ENCODE measurements at regions not wholly inside any gene's neighbourhood (a gene's known extent, or its start where the extent isn't known, plus 50 kb on each side); places are given as distances from the start of the nearest gene placed in this dataset.
"Not testable (repeated sequence)": the region's sequence is repeated elsewhere in the genome, so short reads cannot be mapped to it uniquely, and the experiment has no call there.

DNA sequence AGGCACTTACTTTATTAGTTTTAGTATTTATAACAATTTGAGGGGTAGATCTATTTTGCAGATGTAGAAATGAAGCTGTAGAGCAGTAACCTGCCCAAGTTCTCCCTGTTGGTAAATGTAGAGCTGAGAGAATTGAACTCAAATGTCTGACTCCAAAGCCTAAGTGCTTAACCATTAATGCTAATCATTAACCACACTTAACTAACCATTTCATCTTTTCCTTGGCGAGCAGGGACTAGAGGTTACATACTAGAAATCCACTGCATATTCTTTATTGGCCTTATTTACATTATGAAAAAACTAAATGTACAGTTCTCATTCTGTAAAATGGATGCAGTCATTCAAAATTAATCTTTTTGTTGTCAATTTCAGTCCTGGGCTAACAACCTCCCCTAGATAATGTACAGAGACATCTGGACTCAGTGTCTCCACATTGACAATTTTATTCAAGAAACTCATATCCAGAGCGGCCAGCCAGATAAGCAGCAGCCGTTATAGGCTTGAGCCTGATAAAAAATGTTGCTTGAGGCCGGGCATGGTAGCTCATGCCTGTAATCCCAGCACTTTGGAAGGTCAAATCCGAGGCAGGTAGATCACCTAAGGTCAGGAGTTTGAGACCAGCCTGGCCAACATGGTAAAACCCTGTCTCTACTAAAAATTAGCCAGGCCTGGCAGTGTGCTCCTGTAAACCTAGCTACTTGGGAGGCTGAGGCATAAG, 76.7 kb upstream of the PICALM start:
- peaks cover 17% of the 10 kb centered on the region for H3K4me1 Mint-ChIP-seq (ENCODE audit: low read depth)
- H3K4me3 Mint-ChIP-seq, result no peak overlapping the region
- H3K9me3 Mint-ChIP-seq, result no peaks in the 10 kb centered on the region
- H3K27me3 Mint-ChIP-seq (ENCODE audit: insufficient read depth), result no peaks in the 10 kb centered on the region; the same call in 1 of the 2 replicates
- DNase-seq, result no peak
- no peak overlapping the region for H3K27ac Mint-ChIP-seq
- H3K36me3 Mint-ChIP-seq (ENCODE audit: low read depth), result no peaks in the 10 kb centered on the region
- TF ChIP-seq, protein P1, sequence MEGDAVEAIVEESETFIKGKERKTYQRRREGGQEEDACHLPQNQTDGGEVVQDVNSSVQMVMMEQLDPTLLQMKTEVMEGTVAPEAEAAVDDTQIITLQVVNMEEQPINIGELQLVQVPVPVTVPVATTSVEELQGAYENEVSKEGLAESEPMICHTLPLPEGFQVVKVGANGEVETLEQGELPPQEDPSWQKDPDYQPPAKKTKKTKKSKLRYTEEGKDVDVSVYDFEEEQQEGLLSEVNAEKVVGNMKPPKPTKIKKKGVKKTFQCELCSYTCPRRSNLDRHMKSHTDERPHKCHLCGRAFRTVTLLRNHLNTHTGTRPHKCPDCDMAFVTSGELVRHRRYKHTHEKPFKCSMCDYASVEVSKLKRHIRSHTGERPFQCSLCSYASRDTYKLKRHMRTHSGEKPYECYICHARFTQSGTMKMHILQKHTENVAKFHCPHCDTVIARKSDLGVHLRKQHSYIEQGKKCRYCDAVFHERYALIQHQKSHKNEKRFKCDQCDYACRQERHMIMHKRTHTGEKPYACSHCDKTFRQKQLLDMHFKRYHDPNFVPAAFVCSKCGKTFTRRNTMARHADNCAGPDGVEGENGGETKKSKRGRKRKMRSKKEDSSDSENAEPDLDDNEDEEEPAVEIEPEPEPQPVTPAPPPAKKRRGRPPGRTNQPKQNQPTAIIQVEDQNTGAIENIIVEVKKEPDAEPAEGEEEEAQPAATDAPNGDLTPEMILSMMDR (IDR thresholded peaks at IDR 0.05), result no peak

DNA sequence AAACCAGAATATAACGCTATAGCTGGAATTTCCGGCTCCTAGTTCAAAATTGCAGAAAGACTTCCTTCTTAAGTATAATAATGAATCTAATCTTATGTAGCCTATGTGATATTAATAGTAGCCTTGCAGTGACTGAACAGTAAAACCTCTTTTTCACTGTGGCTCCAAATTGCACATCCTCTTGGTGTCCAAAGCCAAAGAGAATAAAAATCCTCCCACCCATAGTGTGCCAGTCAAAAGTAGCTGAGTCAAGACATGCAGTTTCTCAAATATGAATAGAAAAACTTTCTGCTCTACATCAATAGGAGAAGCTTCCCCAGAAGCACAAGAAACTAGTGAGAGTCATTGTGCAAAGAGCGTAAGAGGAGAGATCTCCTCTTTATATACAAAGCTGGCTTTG, 76.0 kb upstream of the PICALM start:
- Mint-ChIP-seq H3K27me3 (ENCODE audit: insufficient read depth) (no peaks in the 10 kb centered on the region; the same call in 1 of the 2 replicates), H3K27ac (no peak overlapping the region), H3K4me3 (no peak overlapping the region), H3K4me1 (ENCODE audit: low read depth) (peaks cover 10% of the 10 kb centered on the region; the same call in 1 of the 2 replicates), H3K9me3 (no peaks in the 10 kb centered on the region), H3K36me3 (ENCODE audit: low read depth) (no peaks in the 10 kb centered on the region)
- no peak for DNase-seq
- TF ChIP-seq, protein P1 (IDR thresholded peaks at IDR 0.05), result no peak

DNA sequence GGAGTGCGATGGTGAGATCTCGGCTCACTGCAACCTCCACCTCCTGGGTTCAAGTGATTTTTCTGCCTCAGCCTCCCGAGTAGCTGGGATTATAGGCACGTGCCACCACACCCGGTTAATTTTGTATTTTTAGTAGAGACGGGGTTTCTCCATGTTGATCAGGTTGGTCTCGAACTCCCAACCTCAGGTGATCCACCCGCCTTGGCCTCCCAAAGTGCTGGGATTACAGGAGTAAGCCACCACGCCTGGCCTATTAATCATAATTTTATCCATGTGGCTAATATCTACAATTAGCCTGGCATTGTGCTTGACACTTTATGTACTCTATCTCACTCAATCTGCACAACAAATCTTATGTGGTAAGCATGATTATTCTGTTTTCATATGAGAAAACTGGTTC, 75.2 kb upstream of the PICALM start:
- peaks cover 13% of the 10 kb centered on the region; the same call in 1 of the 2 replicates for H3K4me1 Mint-ChIP-seq (ENCODE audit: low read depth)
- H3K4me3 Mint-ChIP-seq; H3K36me3 Mint-ChIP-seq (ENCODE audit: low read depth); H3K27me3 Mint-ChIP-seq (ENCODE audit: insufficient read depth); DNase-seq; H3K27ac Mint-ChIP-seq; H3K9me3 Mint-ChIP-seq: not testable (repeated sequence)

DNA sequence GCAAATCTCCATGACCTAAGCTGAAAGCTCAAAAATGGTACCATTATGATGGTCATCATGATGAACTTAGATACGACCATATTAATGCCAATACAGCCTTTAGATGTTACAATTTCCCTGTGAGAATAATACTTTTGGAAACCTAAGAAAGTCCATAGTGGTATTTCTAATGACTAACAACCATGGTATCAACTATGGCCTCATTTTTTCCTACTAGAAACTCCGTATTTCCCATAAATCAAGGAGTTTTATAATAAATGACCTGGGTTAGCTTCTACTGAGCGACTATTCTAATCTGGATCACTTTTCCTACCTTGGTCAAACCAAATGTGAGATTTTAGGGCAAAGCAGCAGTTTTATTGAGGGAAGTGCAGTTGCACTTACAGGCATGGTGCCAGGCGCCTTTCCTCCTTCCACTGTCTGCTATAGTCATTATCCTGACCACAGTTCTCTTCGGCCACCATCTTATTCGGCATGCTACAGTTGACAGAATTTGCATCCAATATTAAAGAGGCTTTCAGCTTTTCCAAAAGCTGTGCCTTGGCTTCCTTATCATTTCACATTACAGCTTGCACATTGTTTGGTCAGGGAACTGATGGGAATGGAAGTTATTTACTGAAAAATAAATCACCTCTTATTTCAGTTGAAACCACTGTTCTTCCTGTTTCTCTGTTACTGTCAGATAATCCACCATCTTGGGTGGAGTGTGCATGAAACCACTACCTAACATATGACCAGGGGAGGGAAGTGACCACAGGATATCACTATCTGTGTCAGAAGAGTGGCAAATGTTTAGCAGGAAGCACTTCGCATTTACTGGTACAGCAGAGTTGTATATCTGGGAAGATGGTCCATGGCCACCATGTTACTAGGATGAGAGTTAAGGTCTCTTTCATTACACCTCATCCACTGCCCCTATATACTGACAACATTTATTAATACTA, 74.5 kb upstream of the PICALM start:
- Mint-ChIP-seq H3K36me3 (ENCODE audit: low read depth) (no peaks in the 10 kb centered on the region), H3K27ac (no peak overlapping the region), H3K27me3 (ENCODE audit: insufficient read depth) (no peaks in the 10 kb centered on the region; the same call in 1 of the 2 replicates), H3K4me1 (ENCODE audit: low read depth) (peaks cover 19% of the 10 kb centered on the region; the same call in 1 of the 2 replicates), H3K9me3 (no peaks in the 10 kb centered on the region), H3K4me3 (no peak overlapping the region)
- TF ChIP-seq, protein P1 (IDR thresholded peaks at IDR 0.05), result no peak
- no peak for DNase-seq

DNA sequence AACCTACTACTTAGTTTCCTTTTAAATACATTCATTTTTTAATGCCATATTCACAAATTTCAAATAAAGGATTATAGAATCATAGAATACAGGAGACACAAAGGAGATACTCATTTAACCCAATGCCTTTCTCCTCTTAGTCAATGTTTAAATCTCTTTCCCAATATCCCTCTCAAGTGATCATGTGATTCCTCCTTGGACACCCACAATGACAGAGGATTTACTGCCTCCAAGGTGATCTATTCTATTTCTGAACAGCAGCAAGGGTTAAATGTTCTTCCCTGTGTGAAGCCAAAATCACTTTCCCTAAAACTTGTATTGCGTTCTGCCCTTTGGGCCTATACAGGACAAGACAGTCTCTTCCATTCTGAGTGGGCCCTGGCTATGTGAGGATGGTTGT, 73.3 kb upstream of the PICALM start:
- H3K27me3 Mint-ChIP-seq (ENCODE audit: insufficient read depth), result no peaks in the 10 kb centered on the region; the same call in 1 of the 2 replicates
- no peak for DNase-seq
- H3K9me3 Mint-ChIP-seq, result no peaks in the 10 kb centered on the region
- H3K4me1 Mint-ChIP-seq (ENCODE audit: low read depth), result peaks cover 19% of the 10 kb centered on the region; the same call in 1 of the 2 replicates
- no peaks in the 10 kb centered on the region for H3K36me3 Mint-ChIP-seq (ENCODE audit: low read depth)
- TF ChIP-seq, protein P1 (IDR thresholded peaks at IDR 0.05), result no peak
- H3K27ac Mint-ChIP-seq, result no peak overlapping the region
- no peak overlapping the region for H3K4me3 Mint-ChIP-seq

DNA sequence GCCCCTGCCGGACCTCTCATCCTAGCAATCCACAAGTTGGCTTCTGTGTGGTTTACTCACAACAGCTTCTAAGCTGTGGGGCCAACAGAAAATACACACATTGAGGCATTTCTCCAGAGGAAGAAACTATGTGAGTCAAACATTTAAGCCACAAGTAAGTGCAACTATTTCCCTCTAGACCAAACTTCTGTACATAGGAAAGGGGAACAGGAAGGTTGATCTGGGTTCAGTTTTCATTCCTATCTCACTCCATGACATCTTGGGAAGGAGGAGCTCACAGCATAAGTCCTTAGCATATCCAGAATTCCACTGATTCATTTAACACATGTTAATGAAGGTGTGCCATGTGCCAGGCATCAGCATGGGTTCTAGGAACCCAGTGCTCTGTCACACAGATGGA, 72.8 kb upstream of the PICALM start:
- no peaks in the 10 kb centered on the region for H3K9me3 Mint-ChIP-seq

More for the DNA sequence above, 72.8 kb upstream of the PICALM start:
- TF ChIP-seq, protein P1 (IDR thresholded peaks at IDR 0.05), result no peak
- Mint-ChIP-seq H3K36me3 (ENCODE audit: low read depth) (no peaks in the 10 kb centered on the region), H3K27ac (no peak overlapping the region), H3K27me3 (ENCODE audit: insufficient read depth) (no peaks in the 10 kb centered on the region), H3K4me1 (ENCODE audit: low read depth) (peaks cover 21% of the 10 kb centered on the region), H3K4me3 (no peak overlapping the region)
- DNase-seq, result no peak
